ENCODE measurements at regions not wholly inside any gene's neighbourhood (a gene's known extent, or its start where the extent isn't known, plus 50 kb on each side); places are given as distances from the start of the nearest gene placed in this dataset.

DNA sequence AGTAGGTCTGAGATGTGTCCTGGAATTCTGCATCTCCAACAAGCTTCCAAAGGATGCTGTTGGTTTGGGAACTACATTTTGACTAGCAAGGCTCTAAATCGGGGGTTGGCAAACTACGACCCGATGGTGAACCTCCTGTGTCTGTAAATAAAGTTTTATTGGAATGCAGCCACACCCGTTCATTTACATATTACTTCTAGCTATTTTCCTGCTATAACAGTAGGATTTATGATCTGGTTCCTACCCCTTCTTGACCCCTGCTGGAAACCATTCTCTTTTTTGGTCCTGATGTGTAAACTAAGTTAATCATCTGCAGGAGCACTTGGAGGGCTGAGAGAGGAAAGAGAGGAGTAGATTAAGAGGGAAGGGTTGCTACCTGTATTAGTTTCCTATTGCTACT is 454.5 kb downstream of the RASEF start:
- TF ChIP-seq, protein P1, sequence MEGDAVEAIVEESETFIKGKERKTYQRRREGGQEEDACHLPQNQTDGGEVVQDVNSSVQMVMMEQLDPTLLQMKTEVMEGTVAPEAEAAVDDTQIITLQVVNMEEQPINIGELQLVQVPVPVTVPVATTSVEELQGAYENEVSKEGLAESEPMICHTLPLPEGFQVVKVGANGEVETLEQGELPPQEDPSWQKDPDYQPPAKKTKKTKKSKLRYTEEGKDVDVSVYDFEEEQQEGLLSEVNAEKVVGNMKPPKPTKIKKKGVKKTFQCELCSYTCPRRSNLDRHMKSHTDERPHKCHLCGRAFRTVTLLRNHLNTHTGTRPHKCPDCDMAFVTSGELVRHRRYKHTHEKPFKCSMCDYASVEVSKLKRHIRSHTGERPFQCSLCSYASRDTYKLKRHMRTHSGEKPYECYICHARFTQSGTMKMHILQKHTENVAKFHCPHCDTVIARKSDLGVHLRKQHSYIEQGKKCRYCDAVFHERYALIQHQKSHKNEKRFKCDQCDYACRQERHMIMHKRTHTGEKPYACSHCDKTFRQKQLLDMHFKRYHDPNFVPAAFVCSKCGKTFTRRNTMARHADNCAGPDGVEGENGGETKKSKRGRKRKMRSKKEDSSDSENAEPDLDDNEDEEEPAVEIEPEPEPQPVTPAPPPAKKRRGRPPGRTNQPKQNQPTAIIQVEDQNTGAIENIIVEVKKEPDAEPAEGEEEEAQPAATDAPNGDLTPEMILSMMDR (conservative IDR thresholded peaks at IDR 0.05), result no peak
- Mint-ChIP-seq H3K27ac (no peak overlapping the region), H3K36me3 (ENCODE audit: insufficient read depth in 1 of 3, low read depth in 3 of 3) (no peaks in the 10 kb centered on the region), H3K9me3 (no peaks in the 10 kb centered on the region), H3K27me3 (ENCODE audit: low read depth) (no peaks in the 10 kb centered on the region), H3K4me3 (no peak overlapping the region), H3K4me1 (peaks cover 2 to 6% of the 10 kb centered on the region in 2 experiments; a peak in 3 of 4 replicates)
- Histone ChIP-seq H2AK5ac (ENCODE audit: insufficient read length, low read length) (no peak overlapping the region), H3K56ac (ENCODE audit: insufficient read length, low read depth, low read length) (no peak overlapping the region), H3K18ac (ENCODE audit: insufficient read length, low read depth, low read length) (no peak overlapping the region), H3K4me1 (ENCODE audit: insufficient read depth, low read length) (no peaks in the 10 kb centered on the region), H4K5ac (ENCODE audit: insufficient read length, low read depth, low read length) (no peak overlapping the region), H2BK12ac (ENCODE audit: insufficient read length, low read depth, low read length) (no peak overlapping the region), H3K79me2 (ENCODE audit: insufficient read depth, low read length) (no peaks in the 10 kb centered on the region), H3K23ac (ENCODE audit: insufficient read length, low read depth, low read length) (no peak overlapping the region), H2BK20ac (ENCODE audit: low read depth, low read length, poor library complexity, severe bottlenecking) (no peak overlapping the region), H3K23me2 (ENCODE audit: insufficient read length, low read depth, low read length, poor library complexity, severe bottlenecking) (no peaks in the 10 kb centered on the region), H3K4ac (ENCODE audit: low read depth, low read length) (no peak overlapping the region), H3T11ph (ENCODE audit: low read length) (no peak overlapping the region), H3K79me1 (ENCODE audit: insufficient read depth, low read depth, low read length, poor library complexity, severe bottlenecking) (no peaks in the 10 kb centered on the region), H3K9me3 (ENCODE audit: control insufficient read depth, low read depth, low read length) (no peaks in the 10 kb centered on the region), H3K27ac (ENCODE audit: insufficient read length, low read depth, low read length) (no peak overlapping the region), H3K4me2 (ENCODE audit: insufficient read depth, insufficient read length, low read length) (no peak overlapping the region), H4K20me1 (ENCODE audit: control insufficient read depth, insufficient read depth, insufficient read length) (no peaks in the 10 kb centered on the region), H2AFZ (ENCODE audit: low read length) (no peak overlapping the region), H2BK5ac (ENCODE audit: insufficient read length, low read length) (no peak overlapping the region), H3K9ac (ENCODE audit: extremely low read depth, insufficient read length, low read length) (no peak overlapping the region), H3K27me3 (ENCODE audit: insufficient read depth, low read length) (no peaks in the 10 kb centered on the region), H2BK120ac (ENCODE audit: low read depth, low read length, poor library complexity, severe bottlenecking) (no peak overlapping the region), H2BK15ac (ENCODE audit: low read depth, low read length) (no peak overlapping the region), H3K14ac (ENCODE audit: insufficient read depth, low read length) (no peak overlapping the region), H4K8ac (replicated peaks; ENCODE audit: insufficient read length, low read depth, low read length) (no peak overlapping the region), H4K91ac (ENCODE audit: insufficient read length, low read depth, low read length) (no peak overlapping the region)
- DNase-seq, result no peak
- no CpG with 5 or more reads among the region's 4 CpGs for WGBS (ENCODE audit: extremely low coverage, insufficient read length, low lambda C conversion rate)
